Esophagus squamous epithelium (tissue), 4 donors: ENCODE measurements at regions not wholly inside any gene's neighbourhood (a gene's known extent, or its start where the extent isn't known, plus 50 kb on each side); places are given as distances from the start of the nearest gene placed in this dataset.
"Not testable (repeated sequence)": the region's sequence is repeated elsewhere in the genome, so short reads cannot be mapped to it uniquely, and the experiment has no call there.

ENCODE experiments used
- POLR2A ChIP-seq, 4 donors: fragments of 450-650 bp; IDR thresholded peaks; one replicate each; pipeline ENCODE4 v1.6.1; 2017; ENCODE audit warnings: antibody characterized with exemption in 4 of 4, mild to moderate bottlenecking in 4 of 4, moderate library complexity in 3 of 4
- TF ChIP-seq, protein P1 (sequence below), 6 experiments: fragments of 450-650 bp in 4 of 6; fragments of 200-600 bp in 2 of 6; sonication (generic) in 2 of 6; IDR thresholded peaks; one replicate each; pipeline ENCODE4 v1.5.1; 2016 to 2019; ENCODE audit warnings: antibody characterized with exemption in 6 of 6, mild to moderate bottlenecking in 4 of 6, moderate library complexity in 4 of 6

DNA sequence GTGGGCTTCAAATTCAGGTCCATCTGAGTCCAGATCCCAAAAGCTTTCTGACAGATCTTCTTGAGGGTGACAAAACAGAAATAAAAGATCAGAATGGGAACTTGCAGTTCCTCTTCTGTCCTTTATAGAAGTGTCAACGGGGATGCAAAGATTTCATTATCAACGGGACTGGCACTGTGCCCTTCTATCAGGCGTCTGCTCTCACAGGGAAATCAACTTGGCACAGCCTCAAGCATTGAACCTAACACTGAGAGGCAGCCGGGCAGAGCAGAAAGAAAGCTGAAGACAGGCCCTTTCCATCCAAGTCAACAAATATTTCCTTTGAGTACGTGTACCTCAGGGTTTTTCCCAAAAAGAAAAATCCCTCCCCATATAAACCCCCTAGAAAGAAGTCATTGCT lies 136.4 kb upstream of the RRN3 start:
- not testable (repeated sequence) for TF ChIP-seq POLR2A (IDR thresholded peaks at IDR 0.05)
- TF ChIP-seq, protein P1, sequence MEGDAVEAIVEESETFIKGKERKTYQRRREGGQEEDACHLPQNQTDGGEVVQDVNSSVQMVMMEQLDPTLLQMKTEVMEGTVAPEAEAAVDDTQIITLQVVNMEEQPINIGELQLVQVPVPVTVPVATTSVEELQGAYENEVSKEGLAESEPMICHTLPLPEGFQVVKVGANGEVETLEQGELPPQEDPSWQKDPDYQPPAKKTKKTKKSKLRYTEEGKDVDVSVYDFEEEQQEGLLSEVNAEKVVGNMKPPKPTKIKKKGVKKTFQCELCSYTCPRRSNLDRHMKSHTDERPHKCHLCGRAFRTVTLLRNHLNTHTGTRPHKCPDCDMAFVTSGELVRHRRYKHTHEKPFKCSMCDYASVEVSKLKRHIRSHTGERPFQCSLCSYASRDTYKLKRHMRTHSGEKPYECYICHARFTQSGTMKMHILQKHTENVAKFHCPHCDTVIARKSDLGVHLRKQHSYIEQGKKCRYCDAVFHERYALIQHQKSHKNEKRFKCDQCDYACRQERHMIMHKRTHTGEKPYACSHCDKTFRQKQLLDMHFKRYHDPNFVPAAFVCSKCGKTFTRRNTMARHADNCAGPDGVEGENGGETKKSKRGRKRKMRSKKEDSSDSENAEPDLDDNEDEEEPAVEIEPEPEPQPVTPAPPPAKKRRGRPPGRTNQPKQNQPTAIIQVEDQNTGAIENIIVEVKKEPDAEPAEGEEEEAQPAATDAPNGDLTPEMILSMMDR (IDR thresholded peaks at IDR 0.05) = not testable (repeated sequence)
